Kidney (tissue), 13 donors: ENCODE measurements at regions not wholly inside any gene's neighbourhood (a gene's known extent, or its start where the extent isn't known, plus 50 kb on each side); places are given as distances from the start of the nearest gene placed in this dataset.

Experiments
- DNase-seq, 5 donors: peaks; one replicate each; pipeline ENCODE4 v3.0.0-alpha.2; 2013 to 2020
- FAIRE-seq: peaks from 2 replicates; lab custom pipeline; 2012; peaks lifted over from hg19 to GRCh38; lab: Jason Lieb, UNC
- H3K27ac ChIP-seq, 2 donors: one replicate each; pipeline ENCODE4 v1.7.0; 2013; ENCODE audit warnings: low read depth in 2 of 2, low read length in 2 of 2, inconsistent platforms in 1 of 2
- H3K27me3 ChIP-seq: one replicate; pipeline ENCODE4 v1.7.1; 2013; ENCODE audit warnings: low read length, inconsistent platforms; ENCODE audit not compliant: control insufficient read depth, insufficient read depth
- H3K36me3 ChIP-seq, 3 donors: one replicate each; pipeline versions ENCODE4 v1.7.0 to v1.7.1; 2013; ENCODE audit warnings: low read length in 3 of 3, control low read depth in 1 of 3, inconsistent platforms in 1 of 3; ENCODE audit not compliant: insufficient read depth in 3 of 3, control insufficient read depth in 2 of 3
- H3K4me1 ChIP-seq, 3 donors: one replicate each; pipeline versions ENCODE4 v1.7.0 to v1.7.1; 2013; ENCODE audit warnings: low read length in 3 of 3, inconsistent platforms in 1 of 3, low read depth in 1 of 3; ENCODE audit not compliant: control insufficient read depth in 2 of 3, insufficient read depth in 2 of 3
- H3K4me3 ChIP-seq, 3 donors: one replicate each; pipeline versions ENCODE4 v1.7.0 to v1.8.1; 2013; ENCODE audit warnings: low read length in 3 of 3, control low read depth in 1 of 3, inconsistent platforms in 1 of 3
- H3K9ac ChIP-seq, 3 donors: one replicate each; pipeline versions ENCODE4 v1.7.0 to v1.7.1; 2013; ENCODE audit warnings: low read length in 3 of 3, control low read depth in 1 of 3, inconsistent platforms in 1 of 3
- H3K9me3 ChIP-seq, 3 donors: one replicate each; pipeline versions ENCODE4 v1.7.0 to v1.7.1; 2013; ENCODE audit warnings: low read length in 3 of 3, control low read depth in 1 of 3, inconsistent platforms in 1 of 3; ENCODE audit not compliant: control insufficient read depth in 2 of 3, insufficient read depth in 1 of 3
- intact Hi-C: fragments of 100-400 bp; cut with DNase I; formaldehyde crosslinking; loops from one replicate; pipeline ENCODE4 v1.11.1; 2022
- TF ChIP-seq, protein P1 (sequence below): IDR thresholded peaks from 3 replicates; pipeline ENCODE4 v1.5.1; 2012; ENCODE audit warnings: mild to moderate bottlenecking, moderate library complexity, borderline replicate concordance; ENCODE audit not compliant: insufficient read depth; ENCODE audit errors: extremely low read depth
- donor health status: control.
- donor health status: control.
- donor health status: control.
- donor health status: control.
- donor health status: control.
- donor health status: DM: yes; HTN: yes; CAD: no.
- donor health status: Normal renal cell carcinoma (clear cell type).

DNA sequence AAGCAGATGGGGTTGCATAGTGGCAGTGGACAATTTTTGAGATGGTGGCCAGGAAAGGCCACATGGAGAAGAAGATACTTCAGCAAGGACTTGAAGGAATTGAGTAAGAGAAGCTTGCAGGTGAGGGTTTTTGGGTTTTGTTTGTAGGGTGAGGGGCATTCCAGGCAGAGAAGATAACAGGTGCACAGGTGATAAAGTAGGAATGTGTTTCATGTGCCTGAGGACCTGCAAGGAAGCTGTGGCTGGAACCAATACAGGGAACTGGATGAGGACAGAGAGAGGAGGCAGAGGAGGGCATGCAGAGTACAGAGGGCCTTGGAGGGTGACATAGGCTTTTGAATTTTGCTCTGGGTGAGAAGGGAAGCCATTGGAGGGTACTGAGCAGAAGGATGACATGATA, 314.5 kb downstream of the KLF12 start:
- TF ChIP-seq, protein P1, sequence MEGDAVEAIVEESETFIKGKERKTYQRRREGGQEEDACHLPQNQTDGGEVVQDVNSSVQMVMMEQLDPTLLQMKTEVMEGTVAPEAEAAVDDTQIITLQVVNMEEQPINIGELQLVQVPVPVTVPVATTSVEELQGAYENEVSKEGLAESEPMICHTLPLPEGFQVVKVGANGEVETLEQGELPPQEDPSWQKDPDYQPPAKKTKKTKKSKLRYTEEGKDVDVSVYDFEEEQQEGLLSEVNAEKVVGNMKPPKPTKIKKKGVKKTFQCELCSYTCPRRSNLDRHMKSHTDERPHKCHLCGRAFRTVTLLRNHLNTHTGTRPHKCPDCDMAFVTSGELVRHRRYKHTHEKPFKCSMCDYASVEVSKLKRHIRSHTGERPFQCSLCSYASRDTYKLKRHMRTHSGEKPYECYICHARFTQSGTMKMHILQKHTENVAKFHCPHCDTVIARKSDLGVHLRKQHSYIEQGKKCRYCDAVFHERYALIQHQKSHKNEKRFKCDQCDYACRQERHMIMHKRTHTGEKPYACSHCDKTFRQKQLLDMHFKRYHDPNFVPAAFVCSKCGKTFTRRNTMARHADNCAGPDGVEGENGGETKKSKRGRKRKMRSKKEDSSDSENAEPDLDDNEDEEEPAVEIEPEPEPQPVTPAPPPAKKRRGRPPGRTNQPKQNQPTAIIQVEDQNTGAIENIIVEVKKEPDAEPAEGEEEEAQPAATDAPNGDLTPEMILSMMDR: no peak
- DNase-seq (no peak), FAIRE-seq (no peak)
- intact Hi-C loops: no loop called here
- Histone ChIP-seq H3K27ac (no peak overlapping the region), H3K4me1 (no peaks in the 10 kb centered on the region), H3K9me3 (no peaks in the 10 kb centered on the region), H3K36me3 (no peaks in the 10 kb centered on the region), H3K9ac (no peak overlapping the region), H3K27me3 (no peaks in the 10 kb centered on the region), H3K4me3 (no peak overlapping the region)

DNA sequence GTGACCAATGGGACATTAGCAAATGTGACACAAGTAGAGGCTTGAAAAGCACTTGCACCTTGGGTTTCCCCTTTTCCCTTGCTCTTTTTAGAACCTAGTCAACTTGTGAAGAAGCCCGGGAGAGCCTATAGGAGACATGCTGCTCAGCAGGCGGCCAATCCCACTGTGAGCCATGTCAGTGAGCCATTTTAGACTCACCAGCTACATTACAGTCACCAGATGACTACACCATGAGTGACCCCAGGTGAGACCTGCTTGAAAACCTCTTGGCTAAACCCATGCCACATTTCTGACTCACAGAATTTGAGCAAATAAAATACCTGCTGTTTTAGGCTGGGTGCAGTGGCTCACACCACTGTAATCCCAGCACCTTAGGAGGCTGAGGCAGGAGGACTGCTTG, 317.5 kb downstream of the KLF12 start:
- DNase-seq (no peak), FAIRE-seq (no peak)
- H3K36me3 ChIP-seq: no peaks in the 10 kb centered on the region
- H3K4me3 ChIP-seq: no peak overlapping the region
- H3K27me3 ChIP-seq: no peaks in the 10 kb centered on the region
- no peak overlapping the region for H3K27ac ChIP-seq
- no peaks in the 10 kb centered on the region for H3K4me1 ChIP-seq
- TF ChIP-seq, protein P1: no peak
- intact Hi-C loops: no loop called here
- no peak overlapping the region for H3K9ac ChIP-seq
- H3K9me3 ChIP-seq: no peaks in the 10 kb centered on the region

DNA sequence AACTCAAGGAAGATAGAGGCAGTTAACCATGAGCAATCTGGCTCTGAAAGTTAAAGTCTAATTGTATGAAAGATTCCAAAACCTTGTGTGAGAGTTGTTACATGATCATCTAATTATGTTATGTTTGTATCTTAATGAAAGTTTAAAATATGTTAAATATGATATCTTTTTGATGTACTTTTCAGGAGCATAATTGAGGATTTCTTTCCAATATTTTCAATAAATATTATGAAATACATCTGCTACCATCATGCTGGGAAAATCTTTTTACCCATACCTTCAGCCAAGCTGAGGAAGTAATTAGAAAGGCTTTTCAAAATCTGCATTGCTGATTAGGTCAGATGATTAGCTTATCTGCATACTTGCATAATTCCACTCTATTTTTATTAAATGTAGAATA, 318.4 kb downstream of the KLF12 start:
- intact Hi-C loops: no loop called here
- Histone ChIP-seq H3K9me3 (no peaks in the 10 kb centered on the region), H3K36me3 (no peaks in the 10 kb centered on the region), H3K4me1 (no peaks in the 10 kb centered on the region), H3K27ac (no peak overlapping the region), H3K4me3 (no peak overlapping the region), H3K27me3 (no peaks in the 10 kb centered on the region), H3K9ac (no peak overlapping the region)
- DNase-seq (no peak), FAIRE-seq (no peak)
- TF ChIP-seq, protein P1: no peak

DNA sequence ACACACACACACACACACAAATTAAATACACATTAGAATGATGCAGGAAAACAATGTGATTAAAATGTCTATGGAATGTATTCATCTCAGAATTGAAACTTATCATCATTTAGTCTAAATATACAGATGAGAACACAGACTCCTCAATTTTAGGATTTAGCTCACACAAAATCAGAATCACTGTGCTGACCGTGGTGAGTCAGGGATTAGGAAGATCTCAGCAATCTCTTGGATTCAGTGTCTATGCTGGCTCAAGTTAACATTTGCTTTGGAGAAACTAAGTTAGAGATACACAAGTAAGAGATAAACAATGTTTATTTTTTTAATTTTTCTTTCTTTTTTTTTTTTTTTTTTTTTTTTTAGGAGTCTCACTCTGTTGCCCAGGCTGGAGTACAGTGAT, 323.6 kb downstream of the KLF12 start:
- H3K27me3 ChIP-seq: no peaks in the 10 kb centered on the region

More for the DNA sequence above, 323.6 kb downstream of the KLF12 start:
- no peak overlapping the region for H3K4me3 ChIP-seq
- TF ChIP-seq, protein P1: no peak
- H3K9ac ChIP-seq: no peak overlapping the region
- no peaks in the 10 kb centered on the region for H3K36me3 ChIP-seq
- no peak for DNase-seq
- intact Hi-C loops: no loop called here
- no peak overlapping the region for H3K27ac ChIP-seq
- FAIRE-seq: no peak
- H3K9me3 ChIP-seq: no peaks in the 10 kb centered on the region
- H3K4me1 ChIP-seq: no peaks in the 10 kb centered on the region
